CD4-positive, alpha-beta T cell treated with Interleukin-10 for 1 hour (primary cell): ENCODE measurements at regions not wholly inside any gene's neighbourhood (a gene's known extent, or its start where the extent isn't known, plus 50 kb on each side); places are given as distances from the start of the nearest gene placed in this dataset.
"Not testable (repeated sequence)": the region's sequence is repeated elsewhere in the genome, so short reads cannot be mapped to it uniquely, and the experiment has no call there.

Experiments
- DNase-seq: peaks from one replicate; pipeline ENCODE4 v3.0.0-alpha.2; 2020

- DNase-seq = not testable (repeated sequence)
These were observed 846.0 kb downstream of the CDH18 start for GRCh38 chr5:19141937-19142524.

GRCh38 chr5:19142713-19143414, 845.1 kb downstream of the CDH18 start:
- DNase-seq = not testable (repeated sequence)

- DNase-seq = no peak
These were observed 844.1 kb downstream of the CDH18 start for GRCh38 chr5:19143935-19144334.

GRCh38 chr5:19169426-19169825, 818.6 kb downstream of the CDH18 start:
- no peak for DNase-seq

GRCh38 chr5:19172926-19173470, 815.0 kb downstream of the CDH18 start:
- DNase-seq = no peak

- no peak for DNase-seq
These were observed 812.0 kb downstream of the CDH18 start for GRCh38 chr5:19175776-19176570.

- DNase-seq = no peak
These were observed 808.4 kb downstream of the CDH18 start for GRCh38 chr5:19179571-19179970.

GRCh38 chr5:19189176-19189575, 798.8 kb downstream of the CDH18 start:
- no peak for DNase-seq

GRCh38 chr5:19193631-19194030, 794.4 kb downstream of the CDH18 start:
- DNase-seq = no peak

GRCh38 chr5:19196631-19197030, 791.4 kb downstream of the CDH18 start:
- DNase-seq = no peak

GRCh38 chr5:19200251-19200650, 787.7 kb downstream of the CDH18 start:
- no peak for DNase-seq

- no peak for DNase-seq
These were observed 779.6 kb downstream of the CDH18 start for GRCh38 chr5:19208397-19208796.

GRCh38 chr5:19210886-19211285, 777.1 kb downstream of the CDH18 start:
- no peak for DNase-seq

- no peak for DNase-seq
These were observed 758.7 kb downstream of the CDH18 start for GRCh38 chr5:19229179-19229835.

- no peak for DNase-seq
These were observed 754.4 kb downstream of the CDH18 start for GRCh38 chr5:19233573-19233972.

- no peak for DNase-seq
These were observed 752.9 kb downstream of the CDH18 start for GRCh38 chr5:19235101-19235584.

GRCh38 chr5:19240170-19240569, 747.8 kb downstream of the CDH18 start:
- no peak for DNase-seq

- no peak for DNase-seq
These were observed 746.3 kb downstream of the CDH18 start for GRCh38 chr5:19241690-19242089.

GRCh38 chr5:19246191-19246590, 741.8 kb downstream of the CDH18 start:
- not testable (repeated sequence) for DNase-seq

GRCh38 chr5:19247302-19247701, 740.7 kb downstream of the CDH18 start:
- DNase-seq = no peak

GRCh38 chr5:19256036-19256435, 732.0 kb downstream of the CDH18 start:
- DNase-seq = no peak

- no peak for DNase-seq
These were observed 729.3 kb downstream of the CDH18 start for GRCh38 chr5:19258686-19259085.

GRCh38 chr5:19261879-19262278, 726.1 kb downstream of the CDH18 start:
- DNase-seq = no peak
